Activated CD8-positive, alpha-beta memory T cell treated with anti-CD3 and anti-CD28 coated beads, Interleukin-2, amount 50 U/mL, for 1 hour (primary cell): ENCODE measurements at regions not wholly inside any gene's neighbourhood (a gene's known extent, or its start where the extent isn't known, plus 50 kb on each side); places are given as distances from the start of the nearest gene placed in this dataset.
"Not testable (repeated sequence)": the region's sequence is repeated elsewhere in the genome, so short reads cannot be mapped to it uniquely, and the experiment has no call there.

Experiments
- DNase-seq: peaks from one replicate; pipeline ENCODE4 v3.0.0-alpha.2; 2020; ENCODE audit errors: extremely low read depth

- no peak for DNase-seq
Observed at GRCh38 chr7:47089461-47089860, 492.4 kb downstream of the TNS3 start.

- DNase-seq = no peak
Observed at GRCh38 chr7:47089068-47089417, 492.9 kb downstream of the TNS3 start.

- no peak for DNase-seq
Observed at GRCh38 chr7:47088329-47089067, 493.4 kb downstream of the TNS3 start.

- no peak for DNase-seq
Observed at GRCh38 chr7:47087866-47088265, 494.0 kb downstream of the TNS3 start.

- no peak for DNase-seq
Observed at GRCh38 chr7:47085491-47086275, 496.2 kb downstream of the TNS3 start.

- DNase-seq = no peak
Observed at GRCh38 chr7:47083476-47084250, 498.2 kb downstream of the TNS3 start.

GRCh38 chr7:47080816-47081215 lies 501.1 kb downstream of the TNS3 start:
- DNase-seq = no peak

- no peak for DNase-seq
Observed at GRCh38 chr7:47078241-47078640, 503.7 kb downstream of the TNS3 start.

- DNase-seq = no peak
Observed at GRCh38 chr7:47074702-47075153, 507.2 kb downstream of the TNS3 start.

- no peak for DNase-seq
Observed at GRCh38 chr7:47073284-47073683, 508.6 kb downstream of the TNS3 start.

- no peak for DNase-seq
Observed at GRCh38 chr7:47071866-47072265, 510.0 kb downstream of the TNS3 start.

- DNase-seq = no peak
Observed at GRCh38 chr7:47069385-47070076, 512.4 kb downstream of the TNS3 start.

- DNase-seq = no peak
Observed at GRCh38 chr7:47066976-47067614, 514.8 kb downstream of the TNS3 start.

- DNase-seq = no peak
Observed at GRCh38 chr7:47056731-47057130, 525.2 kb downstream of the TNS3 start.

GRCh38 chr7:47052541-47053208 lies 529.2 kb downstream of the TNS3 start:
- not testable (repeated sequence) for DNase-seq

- DNase-seq = no peak
Observed at GRCh38 chr7:47049234-47049774, 532.6 kb downstream of the TNS3 start.

- no peak for DNase-seq
Observed at GRCh38 chr7:47047384-47047783, 534.5 kb downstream of the TNS3 start.

- no peak for DNase-seq
Observed at GRCh38 chr7:47046949-47047348, 535.0 kb downstream of the TNS3 start.

GRCh38 chr7:47045207-47046051 lies 536.5 kb downstream of the TNS3 start:
- DNase-seq = no peak

- no peak for DNase-seq
Observed at GRCh38 chr7:47044625-47045024, 537.3 kb downstream of the TNS3 start.
